Esophagus muscularis mucosa (tissue), 4 donors: ENCODE measurements at regions not wholly inside any gene's neighbourhood (a gene's known extent, or its start where the extent isn't known, plus 50 kb on each side); places are given as distances from the start of the nearest gene placed in this dataset.

Source experiments
- CTCF ChIP-seq, 3 experiments: fragments of 200-600 bp in 2 of 3; fragments of 450-650 bp in 1 of 3; sonication (generic) in 2 of 3; IDR thresholded peaks; one replicate each; pipeline ENCODE4 v1.5.1; 2017 to 2019; ENCODE audit warnings: antibody characterized with exemption in 3 of 3, mild to moderate bottlenecking in 2 of 3, moderate library complexity in 1 of 3
- EP300 ChIP-seq: sonication (generic); formaldehyde crosslinking; IDR thresholded peaks from one replicate; pipeline ENCODE4 v1.6.1; 2017; ENCODE audit warnings: antibody characterized with exemption
- POLR2A ChIP-seq: fragments of 450-650 bp; IDR thresholded peaks from one replicate; pipeline ENCODE4 v1.6.1; 2017; ENCODE audit warnings: antibody characterized with exemption, moderate library complexity, mild to moderate bottlenecking, low read depth
- POLR2AphosphoS5 ChIP-seq, 2 donors: sonication (generic); formaldehyde crosslinking; IDR thresholded peaks; one replicate each; pipeline ENCODE4 v1.6.1; 2017; ENCODE audit warnings: antibody characterized with exemption in 2 of 2

DNA sequence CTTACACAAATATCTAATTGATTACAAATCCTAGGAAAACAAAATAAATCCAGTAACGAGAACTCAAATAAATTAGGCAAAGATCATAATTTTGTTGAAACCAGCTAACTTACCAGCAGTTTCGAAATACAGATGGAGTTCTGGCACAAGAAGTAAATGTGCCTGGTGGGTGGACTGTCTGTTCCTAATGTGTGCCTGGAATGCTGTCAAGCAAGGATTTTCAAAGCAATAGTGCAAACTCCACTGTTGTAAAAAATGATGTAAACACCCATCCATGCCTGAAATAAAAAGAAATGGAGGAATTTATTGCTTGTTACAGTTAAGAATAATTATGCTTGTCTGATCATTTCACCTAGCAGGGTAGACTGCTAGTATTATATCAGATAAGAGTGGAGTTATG, 423.9 kb upstream of the MAP2 start:
- TF ChIP-seq POLR2A (no peak), CTCF (IDR thresholded peaks at IDR 0.05) (no peak), EP300 (no peak), POLR2AphosphoS5 (IDR thresholded peaks at IDR 0.05) (no peak)
